Left ventricle myocardium inferior (tissue), 1 donor: ENCODE measurements at regions not wholly inside any gene's neighbourhood (a gene's known extent, or its start where the extent isn't known, plus 50 kb on each side); places are given as distances from the start of the nearest gene placed in this dataset.

Experiments
- DNase-seq: peaks from one replicate; pipeline ENCODE4 v3.0.0-alpha.2; 2020
- H3K27ac ChIP-seq: fragments of 200-600 bp; replicated peaks from 2 replicates; pipeline ENCODE4 v1.8.0; 2021
- H3K27me3 ChIP-seq: fragments of 200-600 bp; 2 replicates; pipeline ENCODE4 v1.8.0; 2021; ENCODE audit warnings: low read depth
- H3K36me3 ChIP-seq: fragments of 200-600 bp; 2 replicates; pipeline ENCODE4 v1.8.0; 2021
- H3K4me1 ChIP-seq: fragments of 200-600 bp; 2 replicates; pipeline ENCODE4 v1.8.0; 2021
- H3K4me3 ChIP-seq: fragments of 200-600 bp; 2 replicates; pipeline ENCODE4 v1.8.0; 2021; ENCODE audit warnings: mild to moderate bottlenecking, moderate library complexity
- H3K9me3 ChIP-seq: fragments of 200-600 bp; replicated peaks from 2 replicates; pipeline ENCODE4 v1.8.0; 2021
- CTCF ChIP-seq: fragments of 200-600 bp; IDR thresholded peaks from 2 replicates; pipeline ENCODE4 v1.8.0; 2021; ENCODE audit warnings: antibody characterized with exemption, mild to moderate bottlenecking, borderline replicate concordance
- intact Hi-C: fragments of 100-400 bp; cut with micrococcal nuclease; formaldehyde crosslinking; loops from one replicate; pipeline ENCODE4 v1.11.0; 2022
- donor health status: DM: no; HTN: yes; CAD: no; lungs with severe emphysema.

- Histone ChIP-seq H3K27ac (no peak overlapping the region), H3K4me3 (no peak overlapping the region), H3K36me3 (no peaks in the 10 kb centered on the region), H3K27me3 (no peaks in the 10 kb centered on the region), H3K4me1 (no peaks in the 10 kb centered on the region), H3K9me3 (peaks cover 3% of the 10 kb centered on the region)
- TF ChIP-seq CTCF = no peak
- intact Hi-C loops = no loop called here
- DNase-seq = no peak
Measured at GRCh38 chrX:114097427-114097826, 486.5 kb upstream of the HTR2C start.

- no peak overlapping the region for H3K27ac ChIP-seq
- no peaks in the 10 kb centered on the region for H3K27me3 ChIP-seq
- no peaks in the 10 kb centered on the region for H3K4me1 ChIP-seq
- H3K9me3 ChIP-seq = peaks cover 13% of the 10 kb centered on the region
- no peak for DNase-seq
- H3K36me3 ChIP-seq = no peaks in the 10 kb centered on the region
- H3K4me3 ChIP-seq = no peak overlapping the region
- intact Hi-C loops = no loop called here
- TF ChIP-seq CTCF = no peak
Measured at GRCh38 chrX:114095789-114096188, 488.1 kb upstream of the HTR2C start.

GRCh38 chrX:114087543-114087942 lies 496.3 kb upstream of the HTR2C start:
- H3K27me3 ChIP-seq = no peaks in the 10 kb centered on the region
- H3K4me3 ChIP-seq = no peak overlapping the region
- TF ChIP-seq CTCF = no peak
- H3K36me3 ChIP-seq = no peaks in the 10 kb centered on the region
- no peak for DNase-seq
- no peaks in the 10 kb centered on the region for H3K4me1 ChIP-seq
- no peak overlapping the region for H3K27ac ChIP-seq
- peaks cover 18% of the 10 kb centered on the region for H3K9me3 ChIP-seq
- intact Hi-C loops = no loop called here

- Histone ChIP-seq H3K27ac (no peak overlapping the region), H3K4me3 (no peak overlapping the region), H3K36me3 (no peaks in the 10 kb centered on the region), H3K27me3 (no peaks in the 10 kb centered on the region), H3K4me1 (no peaks in the 10 kb centered on the region), H3K9me3 (no peaks in the 10 kb centered on the region)
- no peak for DNase-seq
- intact Hi-C loops = no loop called here
- no peak for TF ChIP-seq CTCF
Measured at GRCh38 chrX:114077773-114078172, 506.1 kb upstream of the HTR2C start.

- no peak for TF ChIP-seq CTCF
- no peak for DNase-seq
- Histone ChIP-seq H3K27ac (no peak overlapping the region), H3K27me3 (no peaks in the 10 kb centered on the region), H3K9me3 (no peaks in the 10 kb centered on the region), H3K36me3 (no peaks in the 10 kb centered on the region), H3K4me3 (no peak overlapping the region), H3K4me1 (no peaks in the 10 kb centered on the region)
- intact Hi-C loops = no loop called here
Measured at GRCh38 chrX:114075073-114075673, 508.7 kb upstream of the HTR2C start.

GRCh38 chrX:114073926-114074325 lies 510.0 kb upstream of the HTR2C start:
- DNase-seq = no peak
- Histone ChIP-seq H3K9me3 (no peaks in the 10 kb centered on the region), H3K4me1 (no peaks in the 10 kb centered on the region), H3K27me3 (no peaks in the 10 kb centered on the region), H3K36me3 (no peaks in the 10 kb centered on the region), H3K27ac (no peak overlapping the region), H3K4me3 (no peak overlapping the region)
- intact Hi-C loops = no loop called here
- TF ChIP-seq CTCF = no peak
